GM20000 (cell line): ENCODE measurements at regions not wholly inside any gene's neighbourhood (a gene's known extent, or its start where the extent isn't known, plus 50 kb on each side); places are given as distances from the start of the nearest gene placed in this dataset.

ENCODE experiments used
- DNase-seq: peaks from one replicate; pipeline ENCODE4 v3.0.0; 2012; ENCODE audit warnings: low spot score
- TF ChIP-seq, protein P1 (sequence below): IDR thresholded peaks from 2 replicates; pipeline ENCODE4 v1.5.1; 2012; ENCODE audit warnings: mild to moderate bottlenecking, control low read depth; ENCODE audit errors: extremely low read depth, missing control alignments

DNA sequence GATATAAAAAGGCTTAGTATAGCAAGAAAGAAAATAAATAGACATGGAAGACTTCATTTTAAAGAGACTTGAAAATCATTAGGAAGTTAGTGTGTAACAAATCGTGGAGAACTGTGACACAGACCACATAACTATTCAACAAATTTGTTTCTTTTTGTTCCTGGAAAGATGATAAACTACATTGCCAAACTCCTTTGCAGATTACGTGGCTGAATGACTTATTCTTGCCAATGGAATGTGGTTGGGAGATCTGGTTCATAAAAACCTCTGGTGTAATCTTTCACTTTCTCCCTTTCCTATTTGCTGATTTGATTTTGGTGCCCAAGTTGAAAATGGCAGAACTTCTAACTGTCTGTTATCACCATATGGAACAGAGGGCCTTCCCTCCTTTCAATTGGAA lies 328.9 kb upstream of the MEF2C start:
- DNase-seq, result no peak
- TF ChIP-seq, protein P1, sequence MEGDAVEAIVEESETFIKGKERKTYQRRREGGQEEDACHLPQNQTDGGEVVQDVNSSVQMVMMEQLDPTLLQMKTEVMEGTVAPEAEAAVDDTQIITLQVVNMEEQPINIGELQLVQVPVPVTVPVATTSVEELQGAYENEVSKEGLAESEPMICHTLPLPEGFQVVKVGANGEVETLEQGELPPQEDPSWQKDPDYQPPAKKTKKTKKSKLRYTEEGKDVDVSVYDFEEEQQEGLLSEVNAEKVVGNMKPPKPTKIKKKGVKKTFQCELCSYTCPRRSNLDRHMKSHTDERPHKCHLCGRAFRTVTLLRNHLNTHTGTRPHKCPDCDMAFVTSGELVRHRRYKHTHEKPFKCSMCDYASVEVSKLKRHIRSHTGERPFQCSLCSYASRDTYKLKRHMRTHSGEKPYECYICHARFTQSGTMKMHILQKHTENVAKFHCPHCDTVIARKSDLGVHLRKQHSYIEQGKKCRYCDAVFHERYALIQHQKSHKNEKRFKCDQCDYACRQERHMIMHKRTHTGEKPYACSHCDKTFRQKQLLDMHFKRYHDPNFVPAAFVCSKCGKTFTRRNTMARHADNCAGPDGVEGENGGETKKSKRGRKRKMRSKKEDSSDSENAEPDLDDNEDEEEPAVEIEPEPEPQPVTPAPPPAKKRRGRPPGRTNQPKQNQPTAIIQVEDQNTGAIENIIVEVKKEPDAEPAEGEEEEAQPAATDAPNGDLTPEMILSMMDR, result no peak

DNA sequence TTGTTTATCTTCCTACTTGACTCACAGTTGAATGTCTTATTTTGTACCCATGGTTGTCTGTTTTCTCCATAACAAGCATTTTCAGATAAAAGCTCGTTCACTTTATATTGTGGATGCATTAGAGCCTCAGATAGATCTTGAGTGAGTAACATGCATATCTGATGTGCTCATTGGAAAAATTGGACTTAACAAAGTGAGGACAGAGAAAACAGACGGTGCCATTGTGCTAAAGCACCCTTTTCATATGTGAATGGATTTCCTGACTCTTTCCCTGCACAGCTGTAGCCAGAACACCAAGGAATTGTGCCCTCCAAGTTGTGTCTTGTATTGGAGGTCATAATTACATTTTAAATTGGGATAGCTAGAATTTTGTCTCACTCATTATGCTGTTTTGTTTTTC lies 325.8 kb upstream of the MEF2C start:
- TF ChIP-seq, protein P1, result no peak
- DNase-seq, result no peak

DNA sequence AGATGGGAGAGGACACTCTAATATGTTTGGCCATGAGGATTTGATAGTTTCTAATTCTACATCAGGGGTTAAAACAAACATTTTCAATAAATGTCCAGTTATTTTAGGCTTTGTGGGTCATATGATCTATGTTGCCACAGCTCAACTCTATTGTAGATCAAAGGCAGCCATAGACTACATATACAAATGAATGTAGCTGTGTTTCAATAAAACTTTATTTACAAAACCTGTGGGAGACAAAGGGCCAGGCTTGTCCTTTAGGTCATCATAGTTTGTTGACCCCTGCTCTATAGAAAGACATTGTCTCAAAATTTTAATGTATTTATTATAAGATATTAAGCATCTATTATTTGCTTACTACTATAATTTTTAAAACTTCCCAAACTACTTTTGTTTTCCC lies 325.4 kb upstream of the MEF2C start:
- DNase-seq, result no peak
- TF ChIP-seq, protein P1, result no peak

DNA sequence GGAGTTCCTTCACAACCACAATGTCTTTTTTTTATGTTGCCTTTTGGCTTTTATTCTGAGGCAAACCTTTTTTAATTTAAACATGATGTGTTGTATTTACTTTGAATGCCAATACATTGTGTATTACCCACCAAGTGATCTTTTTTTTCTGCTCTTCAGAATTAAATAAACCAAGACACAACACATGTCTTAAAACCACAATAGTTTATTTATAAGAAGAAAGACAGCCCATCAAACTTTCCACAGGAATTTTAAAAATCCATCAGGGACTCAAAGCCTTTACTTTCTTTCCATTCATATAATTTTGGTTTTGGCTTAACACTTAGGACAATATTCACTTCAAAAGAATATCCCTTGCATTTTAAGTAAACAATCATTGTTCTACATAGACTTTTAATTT lies 321.8 kb upstream of the MEF2C start:
- TF ChIP-seq, protein P1, result no peak
- no peak for DNase-seq

DNA sequence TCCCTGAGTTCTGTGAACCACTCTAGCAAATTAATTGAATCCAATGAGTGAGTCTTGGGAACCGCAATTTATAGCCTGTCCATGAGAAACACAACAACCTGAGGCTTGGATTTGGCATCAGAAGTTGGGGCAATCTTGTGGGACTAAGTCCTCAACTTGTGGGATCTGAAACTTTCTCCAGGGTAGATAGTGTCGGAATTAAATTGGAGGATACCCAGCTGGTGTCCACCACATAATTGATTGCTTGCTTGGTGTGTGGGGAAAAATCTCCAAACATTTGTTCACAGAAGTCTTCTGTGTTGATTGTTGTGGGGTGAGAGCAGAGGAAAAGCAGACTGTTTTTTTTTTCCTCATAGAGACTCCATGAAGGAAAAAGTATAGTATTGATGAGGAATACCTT lies 320.6 kb upstream of the MEF2C start:
- no peak for DNase-seq
- TF ChIP-seq, protein P1, result no peak

DNA sequence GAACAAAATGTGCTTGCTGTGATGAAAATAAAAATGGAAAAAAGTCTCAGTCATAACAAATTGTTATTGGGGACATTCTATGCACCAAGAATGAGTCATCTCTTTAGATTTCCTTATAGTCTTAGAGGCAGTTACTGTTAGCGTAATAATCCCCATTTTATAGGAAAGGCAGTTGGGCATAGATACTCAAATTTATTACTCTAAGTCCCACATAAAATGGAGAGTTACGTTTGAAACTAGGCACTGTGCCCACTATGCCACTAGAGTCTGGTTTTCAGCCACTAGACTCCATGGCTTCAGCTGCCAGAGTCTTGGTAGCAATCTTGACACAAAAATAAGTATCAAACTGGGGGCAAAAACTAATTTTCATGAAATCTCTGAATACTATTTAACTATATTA lies 317.9 kb upstream of the MEF2C start:
- no peak for DNase-seq

DNA sequence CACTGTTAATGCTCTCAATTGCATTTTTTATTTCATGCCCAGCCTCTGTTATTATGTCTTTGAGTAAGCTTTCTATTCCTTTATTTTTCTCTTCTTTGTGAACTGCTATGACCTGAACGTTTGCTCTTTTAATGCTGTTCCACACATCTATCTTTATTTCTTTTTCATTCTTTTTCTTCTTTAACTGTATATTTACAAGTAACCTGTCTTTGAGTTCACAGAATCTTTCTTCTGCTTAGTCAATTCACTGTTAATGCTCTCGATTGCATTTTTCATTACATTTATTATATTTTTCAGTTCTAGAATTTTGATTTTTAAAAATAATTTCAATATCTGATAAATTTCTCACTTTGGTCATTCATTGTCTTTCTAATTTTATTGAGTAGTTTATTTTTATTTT lies 316.3 kb upstream of the MEF2C start:
- DNase-seq, result no peak
- TF ChIP-seq, protein P1, result no peak

More for the DNA sequence above, 317.9 kb upstream of the MEF2C start:
- TF ChIP-seq, protein P1, result no peak

DNA sequence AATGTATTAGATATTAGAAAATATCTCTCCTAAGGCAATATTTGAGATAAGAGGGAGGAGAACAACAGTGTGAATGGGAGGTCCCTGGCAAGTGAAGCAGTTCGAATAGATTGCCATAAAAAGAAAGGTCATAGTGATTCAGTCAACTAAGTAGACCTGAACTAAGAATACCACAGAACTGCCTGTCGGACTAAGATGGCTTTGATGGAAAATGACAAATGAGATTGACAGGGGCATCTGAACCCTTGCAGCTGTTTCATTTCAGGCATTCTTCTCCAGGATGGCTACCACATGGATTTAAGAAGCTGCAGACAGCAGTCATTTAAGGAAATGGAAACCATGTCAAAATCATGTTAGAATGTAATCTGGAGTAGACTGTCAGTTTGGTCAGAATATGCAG lies 308.4 kb upstream of the MEF2C start:
- TF ChIP-seq, protein P1, result no peak
- DNase-seq, result no peak
